GM19240 (cell line): ENCODE measurements at regions not wholly inside any gene's neighbourhood (a gene's known extent, or its start where the extent isn't known, plus 50 kb on each side); places are given as distances from the start of the nearest gene placed in this dataset.
"Not testable (repeated sequence)": the region's sequence is repeated elsewhere in the genome, so short reads cannot be mapped to it uniquely, and the experiment has no call there.

ENCODE experiments used
- DNase-seq: peaks from one replicate; pipeline ENCODE4 v3.0.0; 2011; ENCODE audit warnings: low spot score; ENCODE audit not compliant: insufficient read length

- DNase-seq, result no peak
Observed at GRCh38 chr4:112061207-112061817, 83.9 kb upstream of the FAM241A start.

- no peak for DNase-seq
Observed at GRCh38 chr4:112063260-112063659, 82.0 kb upstream of the FAM241A start.

- no peak for DNase-seq
Observed at GRCh38 chr4:112069110-112069509, 76.1 kb upstream of the FAM241A start.

DNA sequence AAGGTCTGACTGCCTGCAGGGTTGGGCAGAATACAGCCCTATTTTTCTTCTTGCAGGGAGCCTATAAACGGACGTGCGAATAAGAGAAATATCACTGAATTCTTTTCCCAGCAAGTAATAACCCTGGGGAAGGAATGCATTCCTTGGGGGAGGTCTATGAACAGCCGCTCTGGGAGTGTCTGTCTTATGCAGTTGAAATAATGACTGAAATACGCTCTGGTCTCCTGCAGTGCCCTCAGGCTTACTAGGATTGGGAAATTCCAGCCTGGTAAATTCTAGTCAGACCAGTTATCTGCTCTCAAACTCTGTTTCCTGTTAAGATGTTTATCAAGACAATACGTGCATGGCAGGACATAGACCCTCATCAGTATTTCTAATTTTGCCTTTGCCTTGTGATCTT is 72.1 kb upstream of the FAM241A start:
- no peak for DNase-seq

DNA sequence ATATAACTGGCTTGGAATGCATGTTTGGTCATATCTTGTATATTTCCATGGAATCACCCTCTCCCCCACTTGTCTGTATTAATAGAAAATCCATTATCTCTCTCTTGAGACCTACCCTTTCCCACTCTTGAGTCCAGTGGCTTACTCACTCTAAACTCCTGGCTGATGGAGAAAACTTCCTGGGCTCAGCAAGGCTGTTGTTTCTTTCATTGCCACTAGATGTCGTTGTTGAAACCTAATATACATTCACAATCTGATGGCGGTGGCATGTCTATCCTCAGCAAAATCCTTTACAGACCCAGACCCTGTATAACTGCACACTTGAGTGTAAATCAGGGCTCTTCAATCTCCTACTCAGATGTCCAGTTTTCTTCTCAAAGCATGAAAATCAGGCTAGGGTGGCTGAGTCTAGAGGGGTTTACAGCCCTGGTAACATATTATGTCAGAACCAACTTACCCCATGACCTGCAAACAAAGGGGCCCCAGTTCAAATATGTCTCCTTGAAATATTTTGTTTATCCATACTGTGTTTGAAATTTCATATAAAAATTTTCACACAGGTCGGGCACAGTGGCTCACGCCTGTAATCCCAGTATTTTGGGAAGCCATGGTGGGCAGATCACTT is 70.0 kb upstream of the FAM241A start:
- DNase-seq, result peak; percentile 23

- no peak for DNase-seq
Observed at GRCh38 chr4:112075906-112076305, 69.3 kb upstream of the FAM241A start.

DNA sequence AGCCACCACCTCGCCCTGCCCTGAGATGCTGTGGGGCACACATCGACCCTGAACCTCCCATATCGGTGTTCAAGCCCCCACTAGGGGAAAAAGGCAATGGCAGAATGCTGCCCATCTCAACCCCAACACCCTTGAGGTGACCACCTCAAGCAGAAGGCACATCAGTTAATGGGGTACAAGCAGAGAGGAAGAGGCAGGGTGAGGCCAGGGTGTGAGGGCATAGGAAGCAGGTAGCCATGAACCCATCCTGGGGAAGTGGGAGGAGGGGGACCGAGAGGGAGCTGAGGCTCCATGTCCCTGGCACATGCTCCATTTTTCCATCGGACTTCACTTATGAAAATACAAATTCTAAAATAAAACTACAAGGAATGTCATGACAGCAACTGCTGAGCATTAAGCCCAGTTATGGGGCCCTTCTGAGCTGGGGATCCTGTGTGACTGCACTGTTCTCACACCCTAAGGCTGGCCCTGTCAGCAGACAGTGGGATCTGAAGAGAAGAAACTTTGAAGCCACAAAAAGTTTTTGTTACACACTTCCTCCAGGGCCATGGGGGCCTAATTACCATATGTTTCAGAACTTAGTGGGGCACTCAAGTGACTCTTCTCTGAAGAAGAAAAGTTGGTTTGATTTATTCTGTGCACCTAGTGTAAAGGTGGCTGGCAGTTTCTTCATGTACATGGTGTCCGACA is 68.2 kb upstream of the FAM241A start:
- no peak for DNase-seq

- no peak for DNase-seq
Observed at GRCh38 chr4:112077743-112078142, 67.5 kb upstream of the FAM241A start.

DNA sequence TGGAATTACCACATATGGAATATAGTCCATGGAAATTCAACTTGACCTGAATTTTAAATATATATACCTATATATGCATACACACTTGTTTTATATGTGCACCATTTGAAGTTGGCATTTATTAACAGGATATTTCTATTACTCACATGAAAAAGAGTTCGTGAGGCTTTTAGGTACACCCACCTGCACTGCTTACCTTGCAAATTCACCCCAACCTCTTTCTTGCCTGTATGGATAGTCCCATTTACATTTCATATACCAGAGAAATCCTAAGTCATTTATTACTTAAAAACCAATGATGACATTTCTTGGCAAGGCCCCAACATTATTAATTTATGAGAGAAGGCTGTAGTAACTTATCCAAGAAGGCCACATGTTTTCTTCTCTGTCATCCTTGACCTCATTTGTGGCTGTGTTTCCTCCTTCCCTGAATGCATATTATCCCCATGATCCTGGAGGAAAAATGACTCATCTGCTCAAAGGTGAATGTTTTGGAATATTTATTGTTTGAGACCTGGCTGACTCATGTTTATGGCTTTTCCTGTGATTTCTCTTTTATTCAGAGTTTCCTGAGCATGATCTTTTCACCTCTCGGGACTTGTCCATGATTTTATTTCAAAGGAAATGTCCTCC is 62.2 kb upstream of the FAM241A start:
- DNase-seq, result no peak

DNA sequence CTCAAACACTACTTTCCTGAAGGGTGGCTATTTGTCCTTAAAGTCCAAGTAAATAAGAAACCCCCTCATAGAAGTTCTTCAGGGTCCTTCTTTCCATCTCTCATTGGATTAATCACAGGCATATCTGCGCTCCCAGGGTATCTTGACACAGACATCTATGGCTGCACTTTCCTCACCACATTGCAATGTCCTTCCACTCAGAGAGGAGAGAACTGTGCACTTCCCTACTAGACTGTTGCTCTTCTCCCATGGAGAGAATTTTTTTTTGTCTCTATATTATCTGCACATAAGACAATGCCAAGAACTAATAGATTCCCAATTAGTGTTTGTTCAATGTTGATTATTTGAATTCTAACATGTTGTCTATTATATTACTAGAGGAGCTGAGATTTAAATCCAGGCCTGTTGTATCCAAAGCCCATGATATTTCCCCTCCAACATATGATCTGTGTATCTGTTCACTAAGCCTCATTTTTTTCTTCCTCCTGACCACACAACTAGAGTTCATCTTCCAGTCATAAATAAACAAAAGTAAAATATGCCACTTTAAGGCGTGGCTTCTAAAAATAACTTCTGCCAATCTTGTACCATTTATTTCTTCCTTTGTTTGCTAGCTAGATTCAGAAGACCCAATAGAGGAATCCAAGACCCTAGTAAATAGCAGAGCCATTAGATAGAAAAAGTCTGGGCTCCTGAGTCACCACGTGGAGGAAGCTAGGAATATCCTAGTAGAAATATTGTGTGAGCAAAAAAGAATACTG is 61.5 kb upstream of the FAM241A start:
- no peak for DNase-seq

GRCh38 chr4:112085156-112086035 is 59.9 kb upstream of the FAM241A start:
- DNase-seq, result no peak

- no peak for DNase-seq
Observed at GRCh38 chr4:112086036-112086434, 59.2 kb upstream of the FAM241A start.

GRCh38 chr4:112086661-112087060 is 58.6 kb upstream of the FAM241A start:
- not testable (repeated sequence) for DNase-seq

DNA sequence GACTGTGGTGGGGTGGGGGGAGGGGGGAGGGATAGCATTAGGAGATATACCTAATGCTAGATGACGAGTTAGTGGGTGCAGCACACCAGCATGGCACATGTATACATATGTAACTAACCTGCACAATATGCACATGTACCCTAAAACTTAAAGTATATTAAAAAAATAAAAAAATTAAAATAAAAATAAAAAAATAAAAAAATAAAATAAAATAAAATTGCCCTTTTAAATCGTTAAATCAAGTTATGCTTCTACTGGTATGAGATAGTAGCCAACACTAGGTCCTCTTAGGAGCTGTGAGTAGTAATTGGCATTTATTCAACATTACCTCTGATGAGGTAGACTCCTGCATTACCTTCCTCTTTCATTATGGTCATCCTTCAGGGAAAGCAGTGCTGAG is 52.9 kb upstream of the FAM241A start:
- DNase-seq, result not testable (repeated sequence)

DNA sequence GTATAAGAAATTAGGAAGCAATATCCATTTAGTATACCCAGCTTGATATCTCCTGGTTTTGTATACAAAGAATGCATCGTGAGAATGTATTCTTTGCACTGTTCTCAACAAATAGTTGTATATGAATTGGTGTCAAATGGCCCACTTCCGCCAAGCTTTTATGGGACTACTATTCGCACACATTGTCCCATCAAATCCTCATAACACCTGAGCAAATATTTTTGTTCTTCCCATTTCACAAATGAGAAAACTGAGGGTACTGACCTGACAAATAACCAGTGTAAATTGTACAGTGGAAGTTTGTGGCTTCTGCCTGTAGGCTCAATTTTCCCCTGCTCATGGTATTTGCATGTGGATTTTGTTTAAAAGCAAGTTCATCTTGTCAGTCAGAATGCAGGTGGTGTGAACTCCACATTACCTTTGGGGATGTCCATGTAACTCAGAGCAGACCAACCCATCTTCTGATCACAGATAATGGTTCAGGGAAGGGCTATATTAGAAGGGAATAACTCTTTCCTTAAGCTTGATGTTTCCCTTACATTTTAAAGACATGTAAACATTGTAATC is 51.5 kb upstream of the FAM241A start:
- DNase-seq, result no peak

- no peak for DNase-seq
Observed at GRCh38 chr4:112094330-112094729, 50.9 kb upstream of the FAM241A start.
